ENCODE measurements at regions not wholly inside any gene's neighbourhood (a gene's known extent, or its start where the extent isn't known, plus 50 kb on each side); places are given as distances from the start of the nearest gene placed in this dataset.
"Not testable (repeated sequence)": the region's sequence is repeated elsewhere in the genome, so short reads cannot be mapped to it uniquely, and the experiment has no call there.

GRCh38 chr12:92987362-92987761 is 58.3 kb upstream of the EEA1 start:
- no peak for DNase-seq (ENCODE audit: low read depth in 2 of 2)

GRCh38 chr12:92987846-92988621 is 58.9 kb upstream of the EEA1 start:
- DNase-seq (ENCODE audit: low read depth in 2 of 2) = peak; percentile 27 to 37

- DNase-seq (ENCODE audit: low read depth in 2 of 2) = no peak
These were observed 59.6 kb upstream of the EEA1 start for GRCh38 chr12:92988622-92989130.

- no peak for DNase-seq (ENCODE audit: low read depth in 2 of 2)
These were observed 60.8 kb upstream of the EEA1 start for GRCh38 chr12:92989715-92990484.

GRCh38 chr12:92991134-92991533 is 62.0 kb upstream of the EEA1 start:
- DNase-seq (ENCODE audit: low read depth in 2 of 2) = no peak

- no peak for DNase-seq (ENCODE audit: low read depth in 2 of 2)
These were observed 62.9 kb upstream of the EEA1 start for GRCh38 chr12:92992041-92992440.

GRCh38 chr12:92993259-92993658 is 64.2 kb upstream of the EEA1 start:
- DNase-seq (ENCODE audit: low read depth in 2 of 2) = no peak

- DNase-seq (ENCODE audit: low read depth in 2 of 2) = no peak
These were observed 66.3 kb upstream of the EEA1 start for GRCh38 chr12:92995258-92995903.

GRCh38 chr12:93000026-93000425 is 70.9 kb upstream of the EEA1 start:
- DNase-seq (ENCODE audit: low read depth in 2 of 2) = no peak

GRCh38 chr12:93001407-93001806 is 72.3 kb upstream of the EEA1 start:
- no peak for DNase-seq (ENCODE audit: low read depth in 2 of 2)

GRCh38 chr12:93002293-93003054 is 73.4 kb upstream of the EEA1 start:
- no peak for DNase-seq (ENCODE audit: low read depth in 2 of 2)

GRCh38 chr12:93003531-93004239 is 74.6 kb upstream of the EEA1 start:
- DNase-seq (ENCODE audit: low read depth in 2 of 2) = no peak

GRCh38 chr12:93005928-93006392 is 76.9 kb upstream of the EEA1 start:
- no peak for DNase-seq (ENCODE audit: low read depth in 2 of 2)

- DNase-seq (ENCODE audit: low read depth in 2 of 2) = no peak
These were observed 77.5 kb upstream of the EEA1 start for GRCh38 chr12:93006471-93007208.

GRCh38 chr12:93007544-93007943 is 78.4 kb upstream of the EEA1 start:
- no peak for DNase-seq (ENCODE audit: low read depth in 2 of 2)

- DNase-seq (ENCODE audit: low read depth in 2 of 2) = no peak
These were observed 79.1 kb upstream of the EEA1 start for GRCh38 chr12:93008044-93008778.

GRCh38 chr12:93008880-93009279 is 79.8 kb upstream of the EEA1 start:
- DNase-seq (ENCODE audit: low read depth in 2 of 2) = not testable (repeated sequence)

- no peak for DNase-seq (ENCODE audit: low read depth in 2 of 2)
These were observed 80.4 kb upstream of the EEA1 start for GRCh38 chr12:93009533-93009932.

- no peak for DNase-seq (ENCODE audit: low read depth in 2 of 2)
These were observed 81.4 kb upstream of the EEA1 start for GRCh38 chr12:93010461-93010860.

- no peak for DNase-seq (ENCODE audit: low read depth in 2 of 2)
These were observed 82.0 kb upstream of the EEA1 start for GRCh38 chr12:93011100-93011499.

All from stimulated activated CD4-positive, alpha-beta T cell treated with anti-CD3 and anti-CD28 coated beads, Interleukin-4, amount 100 ng/mL, for 48 hours (primary cell).